SK-N-SH (cell line): ENCODE measurements at regions not wholly inside any gene's neighbourhood (a gene's known extent, or its start where the extent isn't known, plus 50 kb on each side); places are given as distances from the start of the nearest gene placed in this dataset.

Experiments
- CTCF ChIA-PET: fragments of 300-600, 350-600 bp; formaldehyde crosslinking; extraction: SDS; loops from one replicate; lab custom pipeline; 2021; lab: Yijun Ruan, JAX
- POLR2A ChIA-PET: fragments of 350-600 bp; sonication (Branson Sonifier 250); formaldehyde crosslinking; extraction: SDS; loops from one replicate; lab custom pipeline; 2020; ENCODE audit warnings: antibody characterized with exemption, inconsistent platforms; lab: Yijun Ruan, JAX
- DNase-seq: peaks from one replicate; pipeline ENCODE4 v3.0.0; 2012
- H2AFZ ChIP-seq: fragments of 200-600 bp; sonication (generic); 2 replicates; pipeline ENCODE4 v1.8.1; 2016; ENCODE audit warnings: antibody characterized with exemption, mild to moderate bottlenecking, low read depth
- H3F3A ChIP-seq: fragments of 200-600 bp; sonication (generic); replicated peaks from 2 replicates; pipeline ENCODE3; 2016; ENCODE audit warnings: antibody characterized with exemption, mild to moderate bottlenecking; ENCODE audit not compliant: insufficient read depth
- H3K27ac ChIP-seq, 2 experiments: fragments of 200-500 bp in 1 of 2; fragments of 200-600 bp in 1 of 2; sonication (Bioruptor generic) in 1 of 2; sonication (generic), shearing (Covaris generic) in 1 of 2; 2 replicates each; pipeline versions ENCODE4 v1.5.1 to v1.6.1; 2014 to 2016; ENCODE audit warnings: low read depth in 2 of 2, inconsistent platforms in 1 of 2, low read length in 1 of 2, mild to moderate bottlenecking in 1 of 2, mixed read lengths in 1 of 2
- H3K27me3 ChIP-seq: fragments of 200-600 bp; sonication (generic), shearing (Covaris generic); 2 replicates; pipeline ENCODE4 v1.6.1; 2016; ENCODE audit warnings: mixed run types; ENCODE audit not compliant: insufficient read depth
- H3K36me3 ChIP-seq, 2 experiments: fragments of 200-500 bp in 1 of 2; fragments of 200-600 bp in 1 of 2; sonication (Bioruptor generic) in 1 of 2; sonication (generic) in 1 of 2; replicated peaks in 1 of 2; 2 replicates each; pipeline versions ENCODE3 to v1.5.1; 2014 to 2016; ENCODE audit warnings: low read length in 1 of 2, mild to moderate bottlenecking in 1 of 2; ENCODE audit not compliant: insufficient read depth in 2 of 2, control insufficient read depth in 1 of 2
- H3K4me1 ChIP-seq, 2 experiments: fragments of 200-500 bp in 1 of 2; fragments of 200-600 bp in 1 of 2; sonication (Bioruptor generic) in 1 of 2; sonication (generic), shearing (Covaris generic) in 1 of 2; 2 replicates each; pipeline versions ENCODE4 v1.5.1 to v1.6.1; 2014 to 2016; ENCODE audit warnings: low read depth in 1 of 2, low read length in 1 of 2, mixed run types in 1 of 2; ENCODE audit not compliant: insufficient read depth in 2 of 2, control insufficient read depth in 1 of 2
- H3K4me2 ChIP-seq: fragments of 200-600 bp; sonication (generic), shearing (Covaris generic); 2 replicates; pipeline ENCODE4 v1.6.1; 2017; ENCODE audit warnings: mixed run types
- H3K4me3 ChIP-seq, 2 experiments: fragments of 200-500 bp in 1 of 2; fragments of 200-600 bp in 1 of 2; sonication (Bioruptor generic) in 1 of 2; sonication (generic), shearing (Covaris generic) in 1 of 2; 2 replicates each; pipeline versions ENCODE4 v1.5.1 to v1.8.1; 2014 to 2016; ENCODE audit warnings: low read depth in 2 of 2, inconsistent platforms in 1 of 2, low read length in 1 of 2, mild to moderate bottlenecking in 1 of 2, mixed read lengths in 1 of 2, moderate library complexity in 1 of 2
- H3K79me2 ChIP-seq: fragments of 200-600 bp; sonication (generic); 2 replicates; pipeline ENCODE4 v1.8.1; 2017; ENCODE audit warnings: mild to moderate bottlenecking; ENCODE audit not compliant: insufficient read depth
- H3K9ac ChIP-seq: fragments of 200-600 bp; sonication (generic); 2 replicates; pipeline ENCODE4 v1.6.1; 2017; ENCODE audit warnings: mixed run types
- H3K9me2 ChIP-seq: fragments of 200-600 bp; sonication (generic); 2 replicates; pipeline ENCODE4 v1.6.1; 2017; ENCODE audit warnings: mixed run types
- H3K9me3 ChIP-seq: fragments of 200-600 bp; sonication (generic); 2 replicates; pipeline ENCODE4 v1.6.1; 2017; ENCODE audit warnings: mixed run types, mild to moderate bottlenecking, moderate library complexity
- H4K20me1 ChIP-seq: fragments of 200-600 bp; sonication (generic); 2 replicates; pipeline ENCODE4 v1.6.1; 2017; ENCODE audit warnings: mild to moderate bottlenecking, mixed run types; ENCODE audit not compliant: insufficient read depth
- EP300 ChIP-seq, 2 experiments: IDR thresholded peaks; 2 replicates each; pipeline versions ENCODE4 v1.4.0 to v1.6.1; 2012; ENCODE audit warnings: borderline replicate concordance in 1 of 2, low read depth in 1 of 2, low read length in 1 of 2
- FOSL2 ChIP-seq: IDR thresholded peaks from 2 replicates; pipeline ENCODE4 v1.4.0; 2012; ENCODE audit warnings: low read depth, mild to moderate bottlenecking, moderate library complexity, borderline replicate concordance
- FOXJ3 ChIP-seq: sonication (generic); formaldehyde crosslinking; IDR thresholded peaks from 2 replicates; pipeline ENCODE4 v1.5.1; 2020; ENCODE audit warnings: mild to moderate bottlenecking, missing genetic modification reagents
- FOXM1 ChIP-seq: IDR thresholded peaks from 2 replicates; pipeline ENCODE4 v1.4.0; 2012; ENCODE audit warnings: low read depth, mild to moderate bottlenecking
- GABPA ChIP-seq: IDR thresholded peaks from 2 replicates; pipeline ENCODE4 v1.4.0; 2012; ENCODE audit warnings: low read depth, mild to moderate bottlenecking
- MEF2A ChIP-seq: IDR thresholded peaks from 2 replicates; pipeline ENCODE4 v1.4.0; 2012; ENCODE audit warnings: low read depth, borderline replicate concordance
- MXI1 ChIP-seq: IDR thresholded peaks from 2 replicates; pipeline ENCODE4 v1.6.1; 2012; ENCODE audit warnings: mild to moderate bottlenecking, low read depth, low read length, improper control_type of control experiment
- RAD21 ChIP-seq: IDR thresholded peaks from 2 replicates; pipeline ENCODE4 v1.6.1; 2012; ENCODE audit warnings: mild to moderate bottlenecking, low read length
- RCOR1 ChIP-seq: fragments of 150-350 bp; IDR thresholded peaks from 2 replicates; pipeline ENCODE4 v1.6.1; 2017; ENCODE audit warnings: antibody characterized with exemption, low read length
- RFX5 ChIP-seq: IDR thresholded peaks from 2 replicates; pipeline ENCODE4 v1.6.1; 2012; ENCODE audit warnings: mild to moderate bottlenecking, improper control_type of control experiment, low read length
- RXRA ChIP-seq: IDR thresholded peaks from 2 replicates; pipeline ENCODE4 v1.4.0; 2012; ENCODE audit warnings: low read depth, mild to moderate bottlenecking, borderline replicate concordance
- USF2 ChIP-seq: fragments of 150-350 bp; IDR thresholded peaks from 2 replicates; pipeline ENCODE4 v1.6.1; 2017; ENCODE audit warnings: antibody characterized with exemption, low read length, low read depth, borderline replicate concordance
- YY1 ChIP-seq: IDR thresholded peaks from 2 replicates; pipeline ENCODE4 v1.4.0; 2012; ENCODE audit warnings: low read depth, mild to moderate bottlenecking
- ZBTB33 ChIP-seq: IDR thresholded peaks from 2 replicates; pipeline ENCODE4 v1.4.0; 2012; ENCODE audit warnings: low read depth, borderline replicate concordance
- WGBS: methylation state at CpG from one replicate; pipeline ENCODE4 v1.1.6; 2017; ENCODE audit warnings: low lambda C conversion rate; 5-methylcytosine and 5-hydroxymethylcytosine counted together
- TF ChIP-seq, protein P1 (sequence below): IDR thresholded peaks from 2 replicates; pipeline ENCODE4 v1.4.0; 2012; ENCODE audit warnings: low read depth
- TF ChIP-seq, protein P2 (sequence below): IDR thresholded peaks from 2 replicates; pipeline ENCODE4 v1.4.0; 2012; ENCODE audit warnings: low read depth, borderline replicate concordance
- TF ChIP-seq, protein P3 (sequence below): IDR thresholded peaks from 2 replicates; pipeline ENCODE4; 2012
- TF ChIP-seq, protein P4 (sequence below): IDR thresholded peaks from 2 replicates; pipeline ENCODE4 v1.6.1; 2012; ENCODE audit warnings: mild to moderate bottlenecking, low read depth, low read length, moderate library complexity
- TF ChIP-seq, protein P5 (sequence below): fragments of 150-350 bp; IDR thresholded peaks from 2 replicates; pipeline ENCODE4 v1.6.1; 2016; ENCODE audit warnings: mild to moderate bottlenecking, low read depth, low read length

GRCh38 chr2:187815113-187815512, 260.9 kb upstream of the TFPI start (continued):
- no peak for TF ChIP-seq ZBTB33

DNA sequence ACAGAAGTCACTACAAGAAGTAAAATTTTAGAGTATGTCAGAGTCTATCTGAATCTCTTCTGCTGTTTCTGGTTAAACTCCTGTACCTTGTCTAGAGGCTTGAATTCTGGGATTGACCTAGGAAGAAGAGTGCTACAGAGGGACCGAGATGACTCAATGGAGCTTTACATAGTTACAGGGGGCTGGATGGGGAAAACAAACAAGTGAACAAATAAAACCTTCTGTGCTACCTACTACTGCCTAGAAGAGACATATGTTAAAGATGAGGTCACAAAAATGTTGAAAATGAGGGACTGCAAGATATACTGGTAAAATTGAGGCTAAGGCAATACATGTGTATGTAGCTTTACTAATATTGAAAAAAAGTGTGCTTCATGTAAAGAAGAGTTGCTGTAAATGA, 265.4 kb upstream of the TFPI start:
- Histone ChIP-seq H4K20me1 (no peaks in the 10 kb centered on the region), H3K4me2 (no peak overlapping the region), H3K27ac (no peak overlapping the region), H3K36me3 (no peaks in the 10 kb centered on the region), H2AFZ (no peak overlapping the region), H3K9me2 (no peaks in the 10 kb centered on the region), H3K9ac (no peak overlapping the region), H3F3A (no peaks in the 10 kb centered on the region), H3K9me3 (no peaks in the 10 kb centered on the region), H3K4me1 (no peaks in the 10 kb centered on the region), H3K4me3 (no peak overlapping the region), H3K27me3 (no peaks in the 10 kb centered on the region), H3K79me2 (no peaks in the 10 kb centered on the region)
- CTCF ChIA-PET = no interaction called here
- POLR2A ChIA-PET = no interaction called here
- TF ChIP-seq RXRA (no peak), RFX5 (no peak), RAD21 (no peak), YY1 (no peak), EP300 (IDR thresholded peaks at IDR 0.05; ENCODE audit: borderline replicate concordance in 1 of 2, low read depth in 1 of 2, low read length in 1 of 2) (no peak), RCOR1 (no peak), FOXM1 (no peak), MEF2A (no peak), FOXJ3 (no peak), USF2 (no peak), FOSL2 (no peak), MXI1 (no peak), GABPA (no peak)
- TF ChIP-seq, protein P1, sequence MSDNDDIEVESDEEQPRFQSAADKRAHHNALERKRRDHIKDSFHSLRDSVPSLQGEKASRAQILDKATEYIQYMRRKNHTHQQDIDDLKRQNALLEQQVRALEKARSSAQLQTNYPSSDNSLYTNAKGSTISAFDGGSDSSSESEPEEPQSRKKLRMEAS = no peak
- TF ChIP-seq, protein P2, sequence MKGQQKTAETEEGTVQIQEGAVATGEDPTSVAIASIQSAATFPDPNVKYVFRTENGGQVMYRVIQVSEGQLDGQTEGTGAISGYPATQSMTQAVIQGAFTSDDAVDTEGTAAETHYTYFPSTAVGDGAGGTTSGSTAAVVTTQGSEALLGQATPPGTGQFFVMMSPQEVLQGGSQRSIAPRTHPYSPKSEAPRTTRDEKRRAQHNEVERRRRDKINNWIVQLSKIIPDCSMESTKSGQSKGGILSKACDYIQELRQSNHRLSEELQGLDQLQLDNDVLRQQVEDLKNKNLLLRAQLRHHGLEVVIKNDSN = no peak
- TF ChIP-seq, protein P3, sequence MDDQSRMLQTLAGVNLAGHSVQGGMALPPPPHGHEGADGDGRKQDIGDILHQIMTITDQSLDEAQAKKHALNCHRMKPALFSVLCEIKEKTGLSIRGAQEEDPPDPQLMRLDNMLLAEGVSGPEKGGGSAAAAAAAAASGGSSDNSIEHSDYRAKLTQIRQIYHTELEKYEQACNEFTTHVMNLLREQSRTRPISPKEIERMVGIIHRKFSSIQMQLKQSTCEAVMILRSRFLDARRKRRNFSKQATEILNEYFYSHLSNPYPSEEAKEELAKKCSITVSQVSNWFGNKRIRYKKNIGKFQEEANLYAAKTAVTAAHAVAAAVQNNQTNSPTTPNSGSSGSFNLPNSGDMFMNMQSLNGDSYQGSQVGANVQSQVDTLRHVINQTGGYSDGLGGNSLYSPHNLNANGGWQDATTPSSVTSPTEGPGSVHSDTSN = no peak
- TF ChIP-seq, protein P4, sequence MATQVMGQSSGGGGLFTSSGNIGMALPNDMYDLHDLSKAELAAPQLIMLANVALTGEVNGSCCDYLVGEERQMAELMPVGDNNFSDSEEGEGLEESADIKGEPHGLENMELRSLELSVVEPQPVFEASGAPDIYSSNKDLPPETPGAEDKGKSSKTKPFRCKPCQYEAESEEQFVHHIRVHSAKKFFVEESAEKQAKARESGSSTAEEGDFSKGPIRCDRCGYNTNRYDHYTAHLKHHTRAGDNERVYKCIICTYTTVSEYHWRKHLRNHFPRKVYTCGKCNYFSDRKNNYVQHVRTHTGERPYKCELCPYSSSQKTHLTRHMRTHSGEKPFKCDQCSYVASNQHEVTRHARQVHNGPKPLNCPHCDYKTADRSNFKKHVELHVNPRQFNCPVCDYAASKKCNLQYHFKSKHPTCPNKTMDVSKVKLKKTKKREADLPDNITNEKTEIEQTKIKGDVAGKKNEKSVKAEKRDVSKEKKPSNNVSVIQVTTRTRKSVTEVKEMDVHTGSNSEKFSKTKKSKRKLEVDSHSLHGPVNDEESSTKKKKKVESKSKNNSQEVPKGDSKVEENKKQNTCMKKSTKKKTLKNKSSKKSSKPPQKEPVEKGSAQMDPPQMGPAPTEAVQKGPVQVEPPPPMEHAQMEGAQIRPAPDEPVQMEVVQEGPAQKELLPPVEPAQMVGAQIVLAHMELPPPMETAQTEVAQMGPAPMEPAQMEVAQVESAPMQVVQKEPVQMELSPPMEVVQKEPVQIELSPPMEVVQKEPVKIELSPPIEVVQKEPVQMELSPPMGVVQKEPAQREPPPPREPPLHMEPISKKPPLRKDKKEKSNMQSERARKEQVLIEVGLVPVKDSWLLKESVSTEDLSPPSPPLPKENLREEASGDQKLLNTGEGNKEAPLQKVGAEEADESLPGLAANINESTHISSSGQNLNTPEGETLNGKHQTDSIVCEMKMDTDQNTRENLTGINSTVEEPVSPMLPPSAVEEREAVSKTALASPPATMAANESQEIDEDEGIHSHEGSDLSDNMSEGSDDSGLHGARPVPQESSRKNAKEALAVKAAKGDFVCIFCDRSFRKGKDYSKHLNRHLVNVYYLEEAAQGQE = no peak
- TF ChIP-seq, protein P5, sequence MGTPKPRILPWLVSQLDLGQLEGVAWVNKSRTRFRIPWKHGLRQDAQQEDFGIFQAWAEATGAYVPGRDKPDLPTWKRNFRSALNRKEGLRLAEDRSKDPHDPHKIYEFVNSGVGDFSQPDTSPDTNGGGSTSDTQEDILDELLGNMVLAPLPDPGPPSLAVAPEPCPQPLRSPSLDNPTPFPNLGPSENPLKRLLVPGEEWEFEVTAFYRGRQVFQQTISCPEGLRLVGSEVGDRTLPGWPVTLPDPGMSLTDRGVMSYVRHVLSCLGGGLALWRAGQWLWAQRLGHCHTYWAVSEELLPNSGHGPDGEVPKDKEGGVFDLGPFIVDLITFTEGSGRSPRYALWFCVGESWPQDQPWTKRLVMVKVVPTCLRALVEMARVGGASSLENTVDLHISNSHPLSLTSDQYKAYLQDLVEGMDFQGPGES = no peak
- DNase-seq = no peak
- WGBS = 81% methylated on average over 1 of the region's 1 CpG
